Dendritic cell treated with granulocyte-macrophage colony-stimulating factor and Interleukin-4, amounts not matched to agents 40 ng/mL and 50 ng/mL, for 4 days (primary cell): ENCODE measurements at regions not wholly inside any gene's neighbourhood (a gene's known extent, or its start where the extent isn't known, plus 50 kb on each side); places are given as distances from the start of the nearest gene placed in this dataset.
A peak's percentile ranks its signal among the peaks of the same experiment; 100 is the strongest.

Experiments
- H3K27ac Mint-ChIP-seq: one replicate; pipeline ENCODE4 v1.8.0; 2022; ENCODE audit warnings: mild to moderate bottlenecking, mixed read lengths
- H3K27me3 Mint-ChIP-seq: one replicate; pipeline ENCODE4 v1.8.0; 2022; ENCODE audit warnings: mild to moderate bottlenecking, mixed read lengths
- H3K36me3 Mint-ChIP-seq: one replicate; pipeline ENCODE4 v1.8.0; 2022; ENCODE audit warnings: low read depth, mixed read lengths
- H3K4me1 Mint-ChIP-seq: one replicate; pipeline ENCODE4 v1.8.0; 2022; ENCODE audit warnings: low read depth, mixed read lengths
- H3K4me3 Mint-ChIP-seq: one replicate; pipeline ENCODE4 v1.8.0; 2022; ENCODE audit warnings: mild to moderate bottlenecking, moderate library complexity, mixed read lengths
- H3K9me3 Mint-ChIP-seq: one replicate; pipeline ENCODE4 v1.8.0; 2022; ENCODE audit warnings: mixed read lengths
- intact Hi-C: fragments of 100-400 bp; cut with micrococcal nuclease; formaldehyde crosslinking; loops from one replicate; pipeline ENCODE4 v1.15.0; 2022

GRCh38 chr5:163361450-163361849 is 75.9 kb upstream of the CCNG1 start:
- Mint-ChIP-seq H3K4me3 (no peak overlapping the region), H3K36me3 (no peaks in the 10 kb centered on the region), H3K9me3 (peaks cover 11% of the 10 kb centered on the region), H3K27ac (no peak overlapping the region), H3K27me3 (peaks cover 1% of the 10 kb centered on the region), H3K4me1 (peaks cover 45% of the 10 kb centered on the region)
- intact Hi-C loops, result no loop called here

GRCh38 chr5:163362840-163363371 is 74.5 kb upstream of the CCNG1 start:
- peaks cover 45% of the 10 kb centered on the region for H3K4me1 Mint-ChIP-seq
- H3K36me3 Mint-ChIP-seq, result no peaks in the 10 kb centered on the region
- H3K4me3 Mint-ChIP-seq, result no peak overlapping the region

GRCh38 chr5:163363389-163363788 is 74.0 kb upstream of the CCNG1 start:
- peaks cover 1% of the 10 kb centered on the region for H3K27me3 Mint-ChIP-seq
- intact Hi-C loops, result no loop called here
- H3K4me3 Mint-ChIP-seq, result no peak overlapping the region
- H3K27ac Mint-ChIP-seq, result no peak overlapping the region
- no peaks in the 10 kb centered on the region for H3K36me3 Mint-ChIP-seq
- H3K9me3 Mint-ChIP-seq, result peaks cover 19% of the 10 kb centered on the region
- peaks cover 45% of the 10 kb centered on the region for H3K4me1 Mint-ChIP-seq

More at GRCh38 chr5:163362840-163363371, 74.5 kb upstream of the CCNG1 start:
- H3K9me3 Mint-ChIP-seq, result peaks cover 19% of the 10 kb centered on the region
- H3K27me3 Mint-ChIP-seq, result peaks cover 1% of the 10 kb centered on the region
- peak overlapping the region; percentile 26 for H3K27ac Mint-ChIP-seq
- intact Hi-C loops, result no loop called here

- Mint-ChIP-seq H3K4me1 (peaks cover 17% of the 10 kb centered on the region), H3K4me3 (no peak overlapping the region), H3K27me3 (peaks cover 1% of the 10 kb centered on the region)
These were observed 70.6 kb upstream of the CCNG1 start for GRCh38 chr5:163366757-163367156.

GRCh38 chr5:163369776-163370385 is 67.5 kb upstream of the CCNG1 start:
- peaks cover 10% of the 10 kb centered on the region for H3K9me3 Mint-ChIP-seq
- no peak overlapping the region for H3K27ac Mint-ChIP-seq
- H3K36me3 Mint-ChIP-seq, result no peaks in the 10 kb centered on the region
- H3K4me1 Mint-ChIP-seq, result no peaks in the 10 kb centered on the region
- no peaks in the 10 kb centered on the region for H3K27me3 Mint-ChIP-seq
- intact Hi-C loops, result no loop called here
- no peak overlapping the region for H3K4me3 Mint-ChIP-seq

More at GRCh38 chr5:163366757-163367156, 70.6 kb upstream of the CCNG1 start:
- Mint-ChIP-seq H3K27ac (no peak overlapping the region), H3K36me3 (no peaks in the 10 kb centered on the region), H3K9me3 (peaks cover 19% of the 10 kb centered on the region)
- intact Hi-C loops, result no loop called here

GRCh38 chr5:163373436-163374084 is 63.8 kb upstream of the CCNG1 start:
- intact Hi-C loops, result no loop called here
- no peak overlapping the region for H3K4me3 Mint-ChIP-seq
- H3K27me3 Mint-ChIP-seq, result no peaks in the 10 kb centered on the region
- H3K27ac Mint-ChIP-seq, result no peak overlapping the region
- H3K9me3 Mint-ChIP-seq, result peaks cover 8% of the 10 kb centered on the region
- no peaks in the 10 kb centered on the region for H3K4me1 Mint-ChIP-seq
- no peaks in the 10 kb centered on the region for H3K36me3 Mint-ChIP-seq

GRCh38 chr5:163377982-163378381 is 59.4 kb upstream of the CCNG1 start:
- intact Hi-C loops, result no loop called here
- Mint-ChIP-seq H3K27ac (no peak overlapping the region), H3K27me3 (no peaks in the 10 kb centered on the region), H3K9me3 (peaks cover 8% of the 10 kb centered on the region), H3K4me3 (no peak overlapping the region), H3K36me3 (no peaks in the 10 kb centered on the region), H3K4me1 (peaks cover 9% of the 10 kb centered on the region)

- no peaks in the 10 kb centered on the region for H3K27me3 Mint-ChIP-seq
- no peak overlapping the region for H3K27ac Mint-ChIP-seq
- H3K9me3 Mint-ChIP-seq, result peaks cover 8% of the 10 kb centered on the region
- H3K4me3 Mint-ChIP-seq, result no peak overlapping the region
- intact Hi-C loops, result no loop called here
- H3K4me1 Mint-ChIP-seq, result peaks cover 9% of the 10 kb centered on the region
- no peaks in the 10 kb centered on the region for H3K36me3 Mint-ChIP-seq
These were observed 57.9 kb upstream of the CCNG1 start for GRCh38 chr5:163379298-163380155.

- H3K36me3 Mint-ChIP-seq, result no peaks in the 10 kb centered on the region
- peaks cover 5% of the 10 kb centered on the region for H3K9me3 Mint-ChIP-seq
- H3K4me1 Mint-ChIP-seq, result peaks cover 9% of the 10 kb centered on the region
- intact Hi-C loops, result no loop called here
- no peak overlapping the region for H3K27ac Mint-ChIP-seq
- no peaks in the 10 kb centered on the region for H3K27me3 Mint-ChIP-seq
- H3K4me3 Mint-ChIP-seq, result no peak overlapping the region
These were observed 55.6 kb upstream of the CCNG1 start for GRCh38 chr5:163381832-163382231.

GRCh38 chr5:163383754-163384153 is 53.6 kb upstream of the CCNG1 start:
- Mint-ChIP-seq H3K36me3 (no peaks in the 10 kb centered on the region), H3K27ac (no peak overlapping the region), H3K4me3 (no peak overlapping the region), H3K4me1 (peaks cover 16% of the 10 kb centered on the region), H3K27me3 (no peaks in the 10 kb centered on the region), H3K9me3 (peaks cover 24% of the 10 kb centered on the region)
- intact Hi-C loops, result no loop called here

GRCh38 chr5:163384669-163385068 is 52.7 kb upstream of the CCNG1 start:
- peaks cover 33% of the 10 kb centered on the region for H3K9me3 Mint-ChIP-seq
- no peaks in the 10 kb centered on the region for H3K27me3 Mint-ChIP-seq
- H3K27ac Mint-ChIP-seq, result no peak overlapping the region
- H3K36me3 Mint-ChIP-seq, result no peaks in the 10 kb centered on the region
- intact Hi-C loops, result no loop called here
- no peak overlapping the region for H3K4me3 Mint-ChIP-seq
- peaks cover 9% of the 10 kb centered on the region for H3K4me1 Mint-ChIP-seq

- Mint-ChIP-seq H3K9me3 (peaks cover 39% of the 10 kb centered on the region), H3K27ac (no peak overlapping the region), H3K36me3 (no peaks in the 10 kb centered on the region), H3K27me3 (no peaks in the 10 kb centered on the region), H3K4me1 (peaks cover 6% of the 10 kb centered on the region), H3K4me3 (no peak overlapping the region)
- intact Hi-C loops, result no loop called here
These were observed 52.1 kb upstream of the CCNG1 start for GRCh38 chr5:163385271-163385670.

- Mint-ChIP-seq H3K27ac (no peak overlapping the region), H3K4me3 (no peak overlapping the region), H3K27me3 (no peaks in the 10 kb centered on the region), H3K36me3 (no peaks in the 10 kb centered on the region), H3K4me1 (peaks cover 6% of the 10 kb centered on the region), H3K9me3 (peaks cover 45% of the 10 kb centered on the region)
- intact Hi-C loops, result no loop called here
These were observed 51.6 kb upstream of the CCNG1 start for GRCh38 chr5:163385824-163386223.

GRCh38 chr5:163386352-163386751 is 51.0 kb upstream of the CCNG1 start:
- H3K4me3 Mint-ChIP-seq, result no peak overlapping the region
- H3K4me1 Mint-ChIP-seq, result peaks cover 6% of the 10 kb centered on the region
- H3K9me3 Mint-ChIP-seq, result peaks cover 45% of the 10 kb centered on the region
- H3K36me3 Mint-ChIP-seq, result no peaks in the 10 kb centered on the region
- no peaks in the 10 kb centered on the region for H3K27me3 Mint-ChIP-seq
- intact Hi-C loops, result no loop called here
- H3K27ac Mint-ChIP-seq, result no peak overlapping the region
